KMS-11 (cell line): ENCODE measurements at regions not wholly inside any gene's neighbourhood (a gene's known extent, or its start where the extent isn't known, plus 50 kb on each side); places are given as distances from the start of the nearest gene placed in this dataset.
"Not testable (repeated sequence)": the region's sequence is repeated elsewhere in the genome, so short reads cannot be mapped to it uniquely, and the experiment has no call there.

Source experiments
- H2AFZ ChIP-seq: fragments of 200-600 bp; sonication (generic); 2 replicates; pipeline ENCODE4 v1.6.1; 2016; ENCODE audit warnings: antibody characterized with exemption, mixed run types, low read depth
- H3K27ac ChIP-seq: fragments of 200-600 bp; sonication (generic); 2 replicates; pipeline ENCODE4 v1.6.1; 2016; ENCODE audit warnings: mild to moderate bottlenecking, mixed run types
- H3K27me3 ChIP-seq: fragments of 200-600 bp; sonication (generic); 2 replicates; pipeline ENCODE4 v1.6.1; 2017; ENCODE audit warnings: mild to moderate bottlenecking, low read depth, mixed run types, moderate library complexity; ENCODE audit not compliant: insufficient read depth
- H3K36me3 ChIP-seq: fragments of 200-600 bp; sonication (generic); 2 replicates; pipeline ENCODE4 v1.6.1; 2017; ENCODE audit warnings: mild to moderate bottlenecking, mixed run types; ENCODE audit not compliant: insufficient read depth
- H3K4me1 ChIP-seq: fragments of 200-600 bp; sonication (generic); 2 replicates; pipeline ENCODE4 v1.6.1; 2016; ENCODE audit warnings: mild to moderate bottlenecking, low read depth, mixed run types; ENCODE audit not compliant: poor library complexity, severe bottlenecking
- H3K4me2 ChIP-seq: fragments of 200-600 bp; sonication (generic); 2 replicates; pipeline ENCODE4 v1.7.0; 2016; ENCODE audit warnings: mild to moderate bottlenecking, mixed run types
- H3K4me3 ChIP-seq: fragments of 200-600 bp; sonication (generic); IDR thresholded peaks from 2 replicates; pipeline ENCODE4 v1.6.1; 2017; ENCODE audit warnings: low read depth, low read length, mixed read lengths; ENCODE audit not compliant: insufficient read depth
- H3K79me2 ChIP-seq: fragments of 200-600 bp; sonication (generic); 2 replicates; pipeline ENCODE4 v1.6.1; 2016; ENCODE audit warnings: low read depth, mixed run types; ENCODE audit not compliant: insufficient read depth
- H3K9ac ChIP-seq: fragments of 200-600 bp; sonication (generic); 2 replicates; pipeline ENCODE4 v1.6.1; 2016; ENCODE audit warnings: mild to moderate bottlenecking, mixed run types
- H4K20me1 ChIP-seq: fragments of 200-600 bp; sonication (generic); 2 replicates; pipeline ENCODE4 v1.6.1; 2016; ENCODE audit warnings: mild to moderate bottlenecking, mixed run types; ENCODE audit not compliant: insufficient read depth
- TF ChIP-seq, protein P1 (sequence below): fragments of 200-600 bp; sonication (generic); conservative IDR thresholded peaks from 2 replicates; pipeline ENCODE4 v1.6.1; 2017; ENCODE audit warnings: low read depth, mild to moderate bottlenecking, antibody characterized with exemption, low read length, moderate library complexity, mixed read lengths

DNA sequence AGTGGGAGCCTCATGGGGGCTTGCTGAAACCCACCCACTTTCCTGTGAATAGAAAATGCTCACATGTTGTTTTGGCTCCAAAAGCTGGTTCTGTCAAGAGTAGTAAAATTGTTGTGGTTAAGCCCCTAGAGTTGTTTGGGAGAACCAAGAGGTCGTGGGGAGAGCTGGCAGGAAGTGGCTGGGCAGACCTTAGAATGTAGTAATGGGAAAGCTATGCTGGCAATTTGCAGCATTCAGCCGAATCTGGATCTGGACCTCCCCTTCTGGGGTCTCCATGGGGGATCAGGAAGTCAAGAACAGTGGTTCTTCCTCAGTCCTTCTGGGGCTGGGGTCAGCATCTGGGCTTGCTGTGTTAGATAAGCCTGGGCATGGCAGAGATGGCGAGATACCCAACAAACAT, 150.6 kb upstream of the TBX3 start:
- Histone ChIP-seq H3K9ac (no peak overlapping the region), H3K4me2 (no peak overlapping the region), H4K20me1 (no peaks in the 10 kb centered on the region), H3K4me3 (no peak overlapping the region), H3K27me3 (no peaks in the 10 kb centered on the region), H3K27ac (no peak overlapping the region), H2AFZ (no peak overlapping the region), H3K4me1 (no peaks in the 10 kb centered on the region), H3K79me2 (no peaks in the 10 kb centered on the region), H3K36me3 (no peaks in the 10 kb centered on the region)
- TF ChIP-seq, protein P1, sequence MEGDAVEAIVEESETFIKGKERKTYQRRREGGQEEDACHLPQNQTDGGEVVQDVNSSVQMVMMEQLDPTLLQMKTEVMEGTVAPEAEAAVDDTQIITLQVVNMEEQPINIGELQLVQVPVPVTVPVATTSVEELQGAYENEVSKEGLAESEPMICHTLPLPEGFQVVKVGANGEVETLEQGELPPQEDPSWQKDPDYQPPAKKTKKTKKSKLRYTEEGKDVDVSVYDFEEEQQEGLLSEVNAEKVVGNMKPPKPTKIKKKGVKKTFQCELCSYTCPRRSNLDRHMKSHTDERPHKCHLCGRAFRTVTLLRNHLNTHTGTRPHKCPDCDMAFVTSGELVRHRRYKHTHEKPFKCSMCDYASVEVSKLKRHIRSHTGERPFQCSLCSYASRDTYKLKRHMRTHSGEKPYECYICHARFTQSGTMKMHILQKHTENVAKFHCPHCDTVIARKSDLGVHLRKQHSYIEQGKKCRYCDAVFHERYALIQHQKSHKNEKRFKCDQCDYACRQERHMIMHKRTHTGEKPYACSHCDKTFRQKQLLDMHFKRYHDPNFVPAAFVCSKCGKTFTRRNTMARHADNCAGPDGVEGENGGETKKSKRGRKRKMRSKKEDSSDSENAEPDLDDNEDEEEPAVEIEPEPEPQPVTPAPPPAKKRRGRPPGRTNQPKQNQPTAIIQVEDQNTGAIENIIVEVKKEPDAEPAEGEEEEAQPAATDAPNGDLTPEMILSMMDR = no peak

DNA sequence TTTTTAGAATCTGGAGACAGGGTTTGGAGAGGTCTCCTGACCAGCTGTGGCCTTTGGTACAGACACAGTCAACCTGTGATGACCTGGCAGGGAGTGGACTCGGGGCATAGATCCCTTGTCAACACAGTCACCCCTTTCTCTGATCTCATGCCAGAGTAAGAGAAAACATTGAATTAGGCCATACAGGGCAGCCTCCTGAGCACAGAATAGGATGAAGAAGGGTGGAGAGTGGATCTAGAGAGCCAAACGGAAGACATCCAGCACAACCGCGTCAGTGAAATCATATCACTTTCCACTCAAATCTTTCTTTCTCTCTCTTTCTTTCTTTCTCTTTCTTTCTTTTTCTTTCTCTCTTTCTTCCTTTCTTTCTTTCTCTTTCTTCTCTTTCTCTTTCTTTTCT, 145.9 kb upstream of the TBX3 start:
- TF ChIP-seq, protein P1 = no peak

DNA sequence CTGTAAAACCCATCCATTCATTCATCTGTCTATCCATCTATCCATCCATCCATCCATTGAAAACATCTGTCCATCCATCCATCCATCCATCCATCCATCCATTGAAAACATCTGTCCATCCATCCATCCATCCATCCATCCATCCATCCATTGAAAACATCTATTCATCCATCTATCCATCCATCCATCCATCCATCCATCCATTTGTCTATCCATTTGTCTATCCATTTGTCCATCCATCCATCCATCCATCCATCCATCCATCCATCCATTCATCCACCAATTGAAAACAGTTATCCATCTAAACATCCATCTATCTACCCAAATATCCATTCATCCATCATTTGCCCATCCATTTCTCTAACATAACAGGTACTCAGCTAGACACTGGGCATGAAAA, 145.3 kb upstream of the TBX3 start:
- H3K27ac ChIP-seq, H3K27me3 ChIP-seq, H3K4me2 ChIP-seq, H4K20me1 ChIP-seq, H2AFZ ChIP-seq, H3K4me3 ChIP-seq, H3K4me1 ChIP-seq, H3K36me3 ChIP-seq, H3K79me2 ChIP-seq, H3K9ac ChIP-seq: not testable (repeated sequence)

More for the DNA sequence above, 145.9 kb upstream of the TBX3 start:
- Histone ChIP-seq H4K20me1 (no peaks in the 10 kb centered on the region), H3K9ac (no peak overlapping the region), H3K4me2 (no peak overlapping the region), H3K4me1 (no peaks in the 10 kb centered on the region), H3K27me3 (no peaks in the 10 kb centered on the region), H3K79me2 (no peaks in the 10 kb centered on the region), H3K4me3 (no peak overlapping the region), H3K36me3 (no peaks in the 10 kb centered on the region), H2AFZ (no peak overlapping the region), H3K27ac (no peak overlapping the region)

DNA sequence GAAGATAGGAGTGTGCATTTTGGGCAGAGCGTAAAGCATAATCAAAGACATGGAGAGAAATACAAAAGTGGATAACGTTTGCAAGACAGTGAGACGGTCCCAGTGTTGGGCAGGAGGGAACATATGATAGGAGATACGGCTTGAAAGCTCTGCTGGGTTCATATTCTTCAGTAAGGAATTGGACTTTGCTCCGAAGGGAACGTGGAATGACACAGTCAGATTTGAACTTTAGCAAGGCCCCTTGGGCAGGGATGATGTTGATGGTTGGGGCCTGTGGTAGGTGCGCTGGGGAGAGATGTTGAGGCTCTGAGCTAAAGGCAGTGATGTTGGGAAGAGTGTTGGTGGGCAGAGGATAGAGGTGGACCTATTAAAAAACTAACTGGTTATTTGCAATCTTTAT, 143.5 kb upstream of the TBX3 start:
- no peak overlapping the region for H3K4me2 ChIP-seq
- H3K27ac ChIP-seq = no peak overlapping the region
- no peaks in the 10 kb centered on the region for H4K20me1 ChIP-seq
- TF ChIP-seq, protein P1 = no peak
- no peaks in the 10 kb centered on the region for H3K4me1 ChIP-seq
- no peak overlapping the region for H2AFZ ChIP-seq
- no peak overlapping the region for H3K9ac ChIP-seq
- H3K27me3 ChIP-seq = no peaks in the 10 kb centered on the region
- no peaks in the 10 kb centered on the region for H3K36me3 ChIP-seq
- no peaks in the 10 kb centered on the region for H3K79me2 ChIP-seq
- no peak overlapping the region for H3K4me3 ChIP-seq

DNA sequence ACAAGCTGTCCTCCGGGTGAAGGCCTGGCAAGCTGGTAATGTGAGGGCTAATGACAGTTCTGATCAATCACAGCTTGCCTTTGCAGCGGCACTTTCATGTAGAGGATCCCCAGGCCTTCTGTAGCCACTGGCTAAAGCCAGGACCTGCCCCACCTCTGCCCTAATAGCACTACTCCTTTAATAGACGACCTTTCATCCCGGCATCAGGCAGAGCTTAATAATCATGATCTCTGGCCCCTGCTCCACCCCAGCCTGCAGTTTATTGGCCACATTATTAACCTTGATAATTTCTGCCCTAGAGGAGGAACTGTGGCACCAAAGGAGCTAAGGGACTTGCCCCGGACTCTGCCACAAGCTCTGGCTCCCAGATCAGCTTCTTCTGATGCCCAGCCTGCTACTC, 142.3 kb upstream of the TBX3 start:
- Histone ChIP-seq H3K4me2 (no peak overlapping the region), H3K4me1 (no peaks in the 10 kb centered on the region), H3K9ac (no peak overlapping the region), H3K79me2 (no peaks in the 10 kb centered on the region), H2AFZ (no peak overlapping the region), H3K27ac (no peak overlapping the region), H3K27me3 (no peaks in the 10 kb centered on the region), H3K36me3 (no peaks in the 10 kb centered on the region), H3K4me3 (no peak overlapping the region), H4K20me1 (no peaks in the 10 kb centered on the region)
- TF ChIP-seq, protein P1 = no peak
